HG03135 (cell line): ENCODE measurements at regions not wholly inside any gene's neighbourhood (a gene's known extent, or its start where the extent isn't known, plus 50 kb on each side); places are given as distances from the start of the nearest gene placed in this dataset.

ENCODE experiments used
- ATAC-seq: cut with Tn5 transposase; IDR thresholded peaks from one replicate; pipeline ENCODE4 v1.9.1; 2021; ENCODE audit warnings: mild to moderate bottlenecking, moderate library complexity; ENCODE audit not compliant: unreplicated experiment

DNA sequence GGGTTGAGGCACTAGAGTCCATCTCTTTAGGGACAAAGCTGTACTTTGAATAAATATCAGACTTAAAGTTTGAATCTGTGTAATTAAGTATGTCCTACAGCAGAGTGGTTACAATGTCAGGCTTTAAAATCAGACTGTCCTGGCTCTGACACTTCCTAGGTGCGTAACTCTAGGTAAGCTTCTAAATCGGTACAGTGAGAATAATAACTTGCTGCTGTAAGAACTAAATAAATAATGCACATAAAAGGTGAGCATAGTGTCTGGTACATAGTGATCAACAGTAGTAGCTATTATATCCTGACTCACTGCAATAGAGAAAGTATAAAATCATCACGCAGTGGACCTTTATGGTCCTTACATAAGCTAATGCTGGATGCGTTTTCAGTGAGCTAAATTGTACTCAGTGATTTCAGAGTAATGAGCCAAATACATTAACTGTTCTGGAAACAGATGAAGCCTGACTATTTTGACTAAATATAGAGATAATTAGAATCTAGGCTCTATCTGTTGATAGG is 72.2 kb upstream of the PDK4 start:
- no peak for ATAC-seq

DNA sequence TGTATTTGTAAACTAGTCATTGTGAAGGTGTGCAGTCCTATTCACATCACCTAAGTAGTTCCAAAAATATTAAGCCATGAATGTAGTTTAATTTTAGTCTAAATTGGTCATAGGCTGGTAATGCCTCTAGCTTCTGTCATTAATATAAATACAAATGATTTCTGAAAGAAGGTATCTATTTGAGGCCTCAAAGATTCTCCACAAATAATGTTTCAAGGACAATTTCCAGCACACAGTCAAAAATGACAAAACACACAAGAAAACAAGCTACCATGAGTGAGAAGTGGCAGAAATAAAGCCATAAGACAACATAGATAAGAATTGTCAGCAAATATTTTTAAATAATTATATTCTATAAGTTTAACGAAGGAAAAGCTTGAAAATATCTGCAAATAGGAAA is 66.7 kb upstream of the PDK4 start:
- no peak for ATAC-seq

DNA sequence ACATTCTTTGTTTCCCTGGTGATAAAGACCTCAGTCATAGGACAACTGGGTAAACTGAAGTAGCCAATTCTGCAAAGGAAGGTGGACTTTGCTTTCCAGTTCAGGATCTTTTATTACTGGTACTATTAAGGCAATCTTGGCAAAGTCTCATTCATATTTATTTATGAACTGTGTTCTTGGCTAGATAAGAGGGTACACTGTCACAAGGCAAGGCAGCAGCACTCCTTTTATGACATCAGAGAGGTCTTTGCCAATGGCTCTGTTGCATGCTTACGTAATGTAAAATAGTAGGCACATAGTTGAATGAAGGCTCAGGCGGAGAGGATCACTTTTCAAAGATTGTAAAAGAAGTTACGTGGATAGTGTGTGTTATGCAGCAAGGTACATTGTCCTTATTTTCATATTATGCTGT is 63.7 kb upstream of the PDK4 start:
- no peak for ATAC-seq

DNA sequence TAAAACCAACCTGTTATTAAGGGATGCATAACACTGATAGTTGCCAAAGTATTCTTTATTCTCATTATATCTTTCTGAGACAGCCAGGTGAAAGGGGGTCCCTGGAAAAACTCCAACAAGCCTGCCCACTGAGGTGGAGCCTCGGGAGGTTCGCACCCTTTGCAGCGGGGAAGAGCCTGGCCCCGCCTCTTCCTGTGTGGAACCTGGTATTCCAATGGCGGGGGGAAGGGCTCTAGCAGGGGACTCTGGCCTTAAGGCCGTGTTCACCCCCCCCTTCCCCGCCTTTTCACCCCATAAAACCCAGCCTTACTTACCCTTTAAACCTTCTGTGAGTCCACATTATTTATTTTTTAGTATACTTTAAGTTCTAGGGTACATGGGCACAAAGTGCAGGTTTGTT is 62.4 kb upstream of the PDK4 start:
- ATAC-seq = no peak

DNA sequence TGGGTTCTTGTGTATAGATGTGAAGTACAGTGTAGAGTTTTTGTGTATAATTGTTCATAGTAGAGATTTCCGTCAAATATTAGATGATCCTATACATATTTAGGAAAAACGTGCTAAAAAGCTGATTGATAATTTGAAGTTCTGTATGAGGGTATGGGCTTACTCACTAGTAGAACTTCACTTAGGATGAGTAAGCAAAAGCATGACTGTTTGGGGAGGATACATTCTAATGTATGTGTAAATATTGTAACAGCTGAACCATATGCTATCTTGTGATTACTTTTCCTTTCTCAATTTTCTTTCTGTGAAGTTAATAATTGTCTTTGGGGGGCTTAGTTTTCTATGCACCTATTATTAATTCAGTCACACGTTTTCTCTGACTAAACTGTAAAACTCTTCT is 53.2 kb upstream of the PDK4 start:
- ATAC-seq = no peak

DNA sequence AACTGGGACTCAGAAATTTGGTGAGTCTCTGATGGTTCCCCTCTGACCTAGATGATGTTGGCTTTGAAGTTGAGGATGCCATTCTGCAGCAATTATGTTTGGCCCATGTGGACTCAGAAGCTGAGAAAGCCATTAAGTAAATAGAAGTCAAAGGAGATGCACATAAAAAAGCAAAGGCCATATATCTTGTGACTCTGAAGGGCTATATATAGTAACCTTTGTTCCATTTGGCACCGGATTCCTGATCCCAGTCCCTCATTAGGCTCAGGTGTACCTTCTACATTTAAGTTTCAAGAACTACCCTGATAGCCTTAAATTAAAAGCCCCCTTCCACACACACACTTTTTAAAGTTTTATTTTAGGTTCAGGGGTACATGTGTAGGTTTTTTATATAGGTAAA is 50.0 kb upstream of the PDK4 start:
- no peak for ATAC-seq
